ENCODE measurements at regions not wholly inside any gene's neighbourhood (a gene's known extent, or its start where the extent isn't known, plus 50 kb on each side); places are given as distances from the start of the nearest gene placed in this dataset.

DNA sequence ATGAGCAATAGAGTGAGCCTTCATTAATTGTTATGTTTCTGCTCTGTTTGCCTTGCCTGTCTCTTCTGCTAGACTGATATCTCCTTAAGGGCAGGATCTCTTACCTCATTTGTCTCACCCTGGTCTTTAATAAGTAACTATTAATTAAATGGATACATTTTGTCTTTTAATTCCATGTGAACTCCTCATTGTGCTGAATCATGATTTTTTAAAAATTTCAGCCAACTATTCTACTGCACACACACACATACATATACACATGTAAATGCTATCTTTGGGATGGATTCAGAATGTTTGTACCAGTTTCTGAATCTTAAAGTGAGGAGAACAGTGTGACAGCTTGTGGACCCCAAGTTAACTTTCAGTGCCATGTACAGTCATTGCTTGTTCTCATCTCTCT is 731.1 kb upstream of the MAP3K7 start:
- intact Hi-C loops (cut with DNase I; ENCODE audit: low total_unique reads) = no loop called here
- TF ChIP-seq, protein P1, sequence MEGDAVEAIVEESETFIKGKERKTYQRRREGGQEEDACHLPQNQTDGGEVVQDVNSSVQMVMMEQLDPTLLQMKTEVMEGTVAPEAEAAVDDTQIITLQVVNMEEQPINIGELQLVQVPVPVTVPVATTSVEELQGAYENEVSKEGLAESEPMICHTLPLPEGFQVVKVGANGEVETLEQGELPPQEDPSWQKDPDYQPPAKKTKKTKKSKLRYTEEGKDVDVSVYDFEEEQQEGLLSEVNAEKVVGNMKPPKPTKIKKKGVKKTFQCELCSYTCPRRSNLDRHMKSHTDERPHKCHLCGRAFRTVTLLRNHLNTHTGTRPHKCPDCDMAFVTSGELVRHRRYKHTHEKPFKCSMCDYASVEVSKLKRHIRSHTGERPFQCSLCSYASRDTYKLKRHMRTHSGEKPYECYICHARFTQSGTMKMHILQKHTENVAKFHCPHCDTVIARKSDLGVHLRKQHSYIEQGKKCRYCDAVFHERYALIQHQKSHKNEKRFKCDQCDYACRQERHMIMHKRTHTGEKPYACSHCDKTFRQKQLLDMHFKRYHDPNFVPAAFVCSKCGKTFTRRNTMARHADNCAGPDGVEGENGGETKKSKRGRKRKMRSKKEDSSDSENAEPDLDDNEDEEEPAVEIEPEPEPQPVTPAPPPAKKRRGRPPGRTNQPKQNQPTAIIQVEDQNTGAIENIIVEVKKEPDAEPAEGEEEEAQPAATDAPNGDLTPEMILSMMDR (IDR thresholded peaks at IDR 0.05) = no peak
- TF ChIP-seq POLR2A (IDR thresholded peaks at IDR 0.05) = no peak
- DNase-seq (ENCODE audit: low spot score in 2 of 2) = no peak
- no peak overlapping the region for H3K4me3 ChIP-seq (ENCODE audit: low read depth, poor library complexity, severe bottlenecking)

DNA sequence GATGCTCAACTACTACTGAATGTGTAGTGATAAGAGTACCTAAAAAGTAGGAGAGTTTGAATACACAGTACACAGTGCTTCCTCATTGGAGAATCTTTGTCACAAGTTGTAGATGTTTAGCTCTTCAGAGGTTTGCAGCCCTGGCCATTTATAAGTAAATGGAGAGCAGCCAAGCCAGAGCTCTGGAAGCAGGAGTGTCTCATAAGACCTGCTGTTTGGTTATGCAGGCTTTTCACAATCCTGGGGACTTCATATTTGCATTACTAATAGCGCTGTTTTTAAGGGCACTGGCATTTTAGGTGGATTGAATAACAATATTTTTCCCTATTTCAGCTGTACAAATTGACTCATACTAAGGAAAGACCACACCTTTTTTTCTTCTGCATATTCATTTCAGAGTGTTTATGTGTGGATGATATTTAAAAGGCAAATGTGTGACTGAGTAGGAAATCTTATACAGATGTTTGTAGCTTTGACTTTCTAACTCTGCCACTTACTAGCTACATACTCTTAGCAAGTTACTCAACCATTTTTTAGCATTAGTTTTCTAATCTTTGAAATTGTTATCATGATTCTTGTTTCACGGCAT is 730.5 kb upstream of the MAP3K7 start:
- TF ChIP-seq POLR2A (IDR thresholded peaks at IDR 0.05) = no peak
- TF ChIP-seq, protein P1 (IDR thresholded peaks at IDR 0.05) = no peak
- intact Hi-C loops (cut with DNase I; ENCODE audit: low total_unique reads) = no loop called here
- DNase-seq (ENCODE audit: low spot score in 2 of 2) = no peak
- 75 to 82% methylated on average over 2 of the region's 2 CpGs for WGBS, 2 donors
- no peak overlapping the region for H3K4me3 ChIP-seq (ENCODE audit: low read depth, poor library complexity, severe bottlenecking)

DNA sequence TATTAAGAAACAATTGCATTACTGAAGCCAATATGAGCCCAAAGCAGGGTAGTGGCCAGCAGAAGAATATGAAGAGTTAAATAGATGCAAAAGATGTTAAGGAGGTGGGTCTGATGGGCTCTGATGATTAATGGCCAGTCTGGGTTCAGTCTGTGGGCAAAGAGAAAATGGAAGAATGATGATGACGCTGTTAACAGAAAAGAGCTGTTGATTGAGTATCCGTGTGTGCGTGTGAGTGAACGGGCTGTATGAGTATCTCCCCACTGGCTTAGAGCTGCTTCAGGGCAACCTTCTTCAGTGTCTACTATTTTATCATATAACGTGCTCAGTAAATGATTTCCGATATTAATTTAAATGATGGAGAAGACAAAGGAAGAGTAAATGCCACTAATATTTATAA is 723.3 kb upstream of the MAP3K7 start:
- intact Hi-C loops (cut with DNase I; ENCODE audit: low total_unique reads) = no loop called here
- no peak for DNase-seq (ENCODE audit: low spot score in 2 of 2)
- no peak overlapping the region for H3K4me3 ChIP-seq (ENCODE audit: low read depth, poor library complexity, severe bottlenecking)
- no peak for TF ChIP-seq POLR2A (IDR thresholded peaks at IDR 0.05)
- TF ChIP-seq, protein P1 (IDR thresholded peaks at IDR 0.05) = no peak
- WGBS, 2 donors = 90% methylated on average over 6 of the region's 6 CpGs

DNA sequence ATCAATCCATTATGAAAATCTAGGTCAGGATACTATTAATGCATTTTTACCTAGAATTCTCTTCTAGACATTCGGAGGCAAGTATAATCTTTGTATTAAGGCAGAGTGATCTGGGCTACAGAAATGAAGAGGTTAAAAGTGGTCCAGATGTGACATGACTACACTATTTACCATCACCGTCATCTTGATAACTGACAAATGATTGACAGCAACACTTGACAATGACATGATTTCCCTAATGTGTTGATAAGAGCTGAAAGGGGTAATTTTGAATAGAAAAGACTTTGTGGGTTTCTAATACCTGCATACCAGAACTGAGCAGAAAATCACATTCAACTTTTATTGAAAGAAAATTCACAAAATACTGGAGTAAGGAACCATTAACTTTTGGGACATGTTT is 718.9 kb upstream of the MAP3K7 start:
- intact Hi-C loops (cut with DNase I; ENCODE audit: low total_unique reads) = no loop called here
- TF ChIP-seq POLR2A (IDR thresholded peaks at IDR 0.05) = no peak
- TF ChIP-seq, protein P1 (IDR thresholded peaks at IDR 0.05) = no peak
- DNase-seq (ENCODE audit: low spot score in 2 of 2) = no peak
- WGBS, 2 donors = 80 to 86% methylated on average over 2 of the region's 2 CpGs
- H3K4me3 ChIP-seq (ENCODE audit: low read depth, poor library complexity, severe bottlenecking) = no peak overlapping the region

DNA sequence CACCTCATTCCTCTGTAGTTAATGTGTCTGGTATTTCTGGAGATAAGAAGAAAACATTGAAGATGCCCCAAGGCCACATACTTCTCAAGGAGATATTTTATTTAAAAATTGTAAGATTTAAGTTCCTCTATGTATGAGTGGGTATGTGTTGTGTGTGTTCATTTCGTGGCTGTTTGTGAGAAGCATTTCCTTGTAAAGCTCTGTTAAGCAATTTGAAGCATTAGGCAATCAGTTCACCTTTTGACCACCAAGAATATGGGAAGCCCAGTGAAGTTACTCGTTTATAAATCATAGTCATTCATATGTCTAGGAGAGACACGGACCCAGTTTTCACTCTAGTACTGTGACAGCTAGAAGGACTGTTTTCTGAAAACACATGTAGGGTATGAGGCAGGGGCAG is 717.6 kb upstream of the MAP3K7 start:
- no peak for DNase-seq (ENCODE audit: low spot score in 2 of 2)

More for the DNA sequence above, 717.6 kb upstream of the MAP3K7 start:
- no peak for TF ChIP-seq POLR2A (IDR thresholded peaks at IDR 0.05)
- TF ChIP-seq, protein P1 (IDR thresholded peaks at IDR 0.05) = no peak
- no peak overlapping the region for H3K4me3 ChIP-seq (ENCODE audit: low read depth, poor library complexity, severe bottlenecking)
- intact Hi-C loops (cut with DNase I; ENCODE audit: low total_unique reads) = no loop called here
- WGBS, 2 donors = 32 to 33% methylated on average over 3 of the region's 3 CpGs
